HG02610 (cell line): ENCODE measurements at regions not wholly inside any gene's neighbourhood (a gene's known extent, or its start where the extent isn't known, plus 50 kb on each side); places are given as distances from the start of the nearest gene placed in this dataset.
"Not testable (repeated sequence)": the region's sequence is repeated elsewhere in the genome, so short reads cannot be mapped to it uniquely, and the experiment has no call there.

Source experiments
- ATAC-seq: cut with Tn5 transposase; IDR thresholded peaks from one replicate; pipeline ENCODE4 v1.9.1; 2021; ENCODE audit warnings: mild to moderate bottlenecking, moderate library complexity; ENCODE audit not compliant: unreplicated experiment

GRCh38 chr4:121616449-121616848 is 80.3 kb downstream of the ANXA5 start:
- ATAC-seq: not testable (repeated sequence)

GRCh38 chr4:121614101-121614500 is 82.7 kb downstream of the ANXA5 start:
- ATAC-seq: no peak

- no peak for ATAC-seq
Observed at GRCh38 chr4:121599049-121599448, 97.7 kb downstream of the ANXA5 start.

GRCh38 chr4:121597346-121597934 is 99.3 kb downstream of the ANXA5 start:
- ATAC-seq: peak; percentile 97

- no peak for ATAC-seq
Observed at GRCh38 chr4:121594796-121595526, 101.8 kb downstream of the ANXA5 start.

- ATAC-seq: no peak
Observed at GRCh38 chr4:121593760-121594159, 103.0 kb downstream of the ANXA5 start.

GRCh38 chr4:121592257-121592656 is 104.5 kb downstream of the ANXA5 start:
- ATAC-seq: not testable (repeated sequence)

GRCh38 chr4:121584836-121585235 is 111.9 kb downstream of the ANXA5 start:
- ATAC-seq: no peak

GRCh38 chr4:121583396-121583795 is 113.4 kb downstream of the ANXA5 start:
- ATAC-seq: no peak

GRCh38 chr4:121582296-121582695 is 114.5 kb downstream of the ANXA5 start:
- ATAC-seq: no peak

- not testable (repeated sequence) for ATAC-seq
Observed at GRCh38 chr4:121575392-121575791, 121.4 kb downstream of the ANXA5 start.

- ATAC-seq: no peak
Observed at GRCh38 chr4:121574618-121575017, 122.2 kb downstream of the ANXA5 start.

GRCh38 chr4:121567748-121568147 is 129.0 kb downstream of the ANXA5 start:
- no peak for ATAC-seq

GRCh38 chr4:121564840-121565375 is 131.9 kb downstream of the ANXA5 start:
- no peak for ATAC-seq

GRCh38 chr4:121562811-121563210 is 134.0 kb downstream of the ANXA5 start:
- no peak for ATAC-seq

- no peak for ATAC-seq
Observed at GRCh38 chr4:121555315-121556107, 141.3 kb downstream of the ANXA5 start.

- no peak for ATAC-seq
Observed at GRCh38 chr4:121554382-121554781, 142.4 kb downstream of the ANXA5 start.

- no peak for ATAC-seq
Observed at GRCh38 chr4:121551881-121552280, 144.9 kb downstream of the ANXA5 start.

GRCh38 chr4:121551271-121551670 is 145.5 kb downstream of the ANXA5 start:
- ATAC-seq: no peak

- no peak for ATAC-seq
Observed at GRCh38 chr4:121541696-121542095, 155.1 kb downstream of the ANXA5 start.

- ATAC-seq: no peak
Observed at GRCh38 chr4:121535351-121535750, 154.5 kb upstream of the QRFPR start.

GRCh38 chr4:121534187-121534586 is 153.4 kb upstream of the QRFPR start:
- ATAC-seq: no peak
